Hepatocyte (in vitro differentiated cells): ENCODE measurements at regions not wholly inside any gene's neighbourhood (a gene's known extent, or its start where the extent isn't known, plus 50 kb on each side); places are given as distances from the start of the nearest gene placed in this dataset.

Experiments used
- DNase-seq: peaks from one replicate; pipeline ENCODE4 v3.0.0-alpha.2; 2016; ENCODE audit warnings: low spot score
- H2AFZ ChIP-seq: fragments of 200-600 bp; sonication (generic); 2 replicates; pipeline ENCODE4 v1.6.0; 2016; ENCODE audit warnings: antibody characterized with exemption, mild to moderate bottlenecking
- H3K27ac ChIP-seq: fragments of 200-600 bp; sonication (generic); 2 replicates; pipeline ENCODE4 v1.5.1; 2016; ENCODE audit warnings: mild to moderate bottlenecking
- H3K27me3 ChIP-seq: fragments of 200-600 bp; sonication (generic); 2 replicates; pipeline ENCODE4 v1.6.1; 2016
- H3K36me3 ChIP-seq: fragments of 200-600 bp; sonication (generic); replicated peaks from 2 replicates; pipeline ENCODE4 v1.5.1; 2016; ENCODE audit warnings: low read depth; ENCODE audit not compliant: insufficient read depth
- H3K4me1 ChIP-seq: fragments of 200-600 bp; sonication (generic); 2 replicates; pipeline ENCODE4 v1.5.1; 2016; ENCODE audit warnings: mild to moderate bottlenecking, moderate library complexity; ENCODE audit not compliant: insufficient read depth
- H3K4me2 ChIP-seq: fragments of 200-600 bp; sonication (generic); 2 replicates; pipeline ENCODE4 v1.6.0; 2016
- H3K4me3 ChIP-seq: fragments of 200-600 bp; sonication (generic); 2 replicates; pipeline ENCODE4 v1.5.1; 2016; ENCODE audit warnings: mild to moderate bottlenecking
- H3K79me2 ChIP-seq: fragments of 200-600 bp; sonication (generic); 2 replicates; pipeline ENCODE4 v1.6.0; 2017; ENCODE audit warnings: mild to moderate bottlenecking
- H3K9me2 ChIP-seq: fragments of 200-600 bp; sonication (generic); replicated peaks from 2 replicates; pipeline ENCODE4 v1.6.0; 2017; ENCODE audit warnings: mild to moderate bottlenecking; ENCODE audit not compliant: insufficient read depth
- H3K9me3 ChIP-seq: fragments of 200-600 bp; sonication (generic); 2 replicates; pipeline ENCODE4 v1.5.1; 2016; ENCODE audit warnings: low read depth, mild to moderate bottlenecking
- H4K20me1 ChIP-seq: fragments of 200-600 bp; sonication (generic); 2 replicates; pipeline ENCODE4 v1.6.0; 2016; ENCODE audit warnings: mild to moderate bottlenecking; ENCODE audit not compliant: insufficient read depth, poor library complexity, severe bottlenecking
- CTCF ChIP-seq: fragments of 200-600 bp; sonication (generic); IDR thresholded peaks from 2 replicates; pipeline ENCODE4 v1.5.1; 2016; ENCODE audit warnings: antibody characterized with exemption, mild to moderate bottlenecking; ENCODE audit not compliant: poor library complexity
- EZH2 ChIP-seq: fragments of 200-600 bp; sonication (generic); IDR thresholded peaks from 2 replicates; pipeline ENCODE4 v1.6.1; 2016; ENCODE audit warnings: antibody characterized with exemption, mild to moderate bottlenecking, borderline replicate concordance
- EZH2phosphoT487 ChIP-seq: fragments of 200-600 bp; sonication (generic); IDR thresholded peaks from one replicate; pipeline ENCODE4 v1.6.1; 2018; ENCODE audit warnings: antibody characterized with exemption, mild to moderate bottlenecking, low read depth, moderate library complexity; ENCODE audit not compliant: unreplicated experiment, severe bottlenecking
- WGBS: methylation state at CpG from one replicate; pipeline ENCODE4 v1.1.6; 2016; ENCODE audit warnings: low lambda C conversion rate; ENCODE audit errors: missing lambda C conversion rate; 5-methylcytosine and 5-hydroxymethylcytosine counted together

- TF ChIP-seq CTCF (no peak), EZH2 (no peak), EZH2phosphoT487 (no peak)
These were observed 89.6 kb downstream of the CAVIN4 start for GRCh38 chr9:100667448-100667847.

GRCh38 chr9:100668024-100668423 lies 90.1 kb downstream of the CAVIN4 start:
- H4K20me1 ChIP-seq: no peaks in the 10 kb centered on the region
- TF ChIP-seq EZH2 (no peak), EZH2phosphoT487 (no peak), CTCF (no peak)
- 79% methylated on average over 6 of the region's 6 CpGs for WGBS

More at GRCh38 chr9:100667448-100667847, 89.6 kb downstream of the CAVIN4 start:
- 79% methylated on average over 5 of the region's 5 CpGs for WGBS
- Histone ChIP-seq H3K9me3 (no peaks in the 10 kb centered on the region), H3K4me3 (no peak overlapping the region), H3K9me2 (no peaks in the 10 kb centered on the region), H4K20me1 (no peaks in the 10 kb centered on the region), H3K4me2 (no peak overlapping the region), H3K36me3 (no peaks in the 10 kb centered on the region), H3K4me1 (no peaks in the 10 kb centered on the region), H3K79me2 (no peaks in the 10 kb centered on the region), H3K27ac (no peak overlapping the region), H3K27me3 (no peaks in the 10 kb centered on the region), H2AFZ (no peak overlapping the region)
- DNase-seq: no peak

GRCh38 chr9:100669968-100670367 lies 92.1 kb downstream of the CAVIN4 start:
- Histone ChIP-seq H3K4me2 (no peak overlapping the region), H3K36me3 (no peaks in the 10 kb centered on the region)

More at GRCh38 chr9:100668024-100668423, 90.1 kb downstream of the CAVIN4 start:
- Histone ChIP-seq H2AFZ (no peak overlapping the region), H3K4me1 (no peaks in the 10 kb centered on the region), H3K4me2 (no peak overlapping the region), H3K27me3 (no peaks in the 10 kb centered on the region), H3K9me2 (no peaks in the 10 kb centered on the region), H3K36me3 (no peaks in the 10 kb centered on the region), H3K9me3 (no peaks in the 10 kb centered on the region), H3K27ac (no peak overlapping the region), H3K79me2 (no peaks in the 10 kb centered on the region), H3K4me3 (no peak overlapping the region)
- no peak for DNase-seq

More at GRCh38 chr9:100669968-100670367, 92.1 kb downstream of the CAVIN4 start:
- Histone ChIP-seq H3K27me3 (no peaks in the 10 kb centered on the region), H3K9me3 (no peaks in the 10 kb centered on the region), H2AFZ (no peak overlapping the region), H3K27ac (no peak overlapping the region), H3K79me2 (no peaks in the 10 kb centered on the region), H4K20me1 (no peaks in the 10 kb centered on the region), H3K9me2 (no peaks in the 10 kb centered on the region), H3K4me3 (no peak overlapping the region), H3K4me1 (no peaks in the 10 kb centered on the region)
- no peak for DNase-seq
- 72% methylated on average over 8 of the region's 8 CpGs for WGBS
- TF ChIP-seq EZH2: no peak
- TF ChIP-seq CTCF: no peak
- TF ChIP-seq EZH2phosphoT487: no peak
